Panc1 (cell line): ENCODE measurements at regions not wholly inside any gene's neighbourhood (a gene's known extent, or its start where the extent isn't known, plus 50 kb on each side); places are given as distances from the start of the nearest gene placed in this dataset.

Experiments
- ATAC-seq: fragments of 200-7000 bp; cut with Tn5 transposase; 2 replicates; pipeline ENCODE4 v1.9.1; 2020; ENCODE audit warnings: mild to moderate bottlenecking, moderate library complexity
- BruUV-seq: library from RNA; stranded (reverse); fragments of 400-500 nt; replicated peaks from 2 replicates; lab custom pipeline; 2021; lab: Mats Ljungman, UMichigan
- CTCF ChIA-PET: fragments of 300-600 bp; sonication (Branson Sonifier 250); formaldehyde crosslinking; loops from one replicate; lab custom pipeline; 2022; ENCODE audit warnings: antibody characterized with exemption; lab: Charles Lee
- POLR2A ChIA-PET: fragments of 300-600 bp; sonication (Branson Sonifier 250); formaldehyde crosslinking; loops from one replicate; lab custom pipeline; 2022; ENCODE audit warnings: antibody characterized with exemption; lab: Charles Lee
- DNase-seq: peaks from one replicate; pipeline ENCODE4 v3.0.0-alpha.2; 2010; ENCODE audit warnings: low read depth, low spot score
- H3K27ac ChIP-seq: 2 replicates; pipeline ENCODE4 v1.5.1; 2011; ENCODE audit warnings: mild to moderate bottlenecking, low read length, inconsistent platforms
- H3K27me3 ChIP-seq: fragments of 200-500 bp; sonication (Bioruptor generic); 2 replicates; pipeline ENCODE4 v1.6.0; 2014; ENCODE audit warnings: low read length, inconsistent platforms; ENCODE audit not compliant: control insufficient read depth, insufficient read depth
- H3K36me3 ChIP-seq: fragments of 200-500 bp; sonication (Bioruptor generic); 2 replicates; pipeline ENCODE4 v1.5.1; 2014; ENCODE audit warnings: inconsistent platforms, mild to moderate bottlenecking, low read length, moderate library complexity; ENCODE audit not compliant: control insufficient read depth, insufficient read depth
- H3K4me1 ChIP-seq: 2 replicates; pipeline ENCODE4 v1.5.1; 2011; ENCODE audit warnings: inconsistent platforms, mild to moderate bottlenecking, low read length, moderate library complexity; ENCODE audit not compliant: control insufficient read depth, insufficient read depth
- H3K4me3 ChIP-seq, 2 experiments: 2 replicates each; pipeline ENCODE4 v1.5.1; 2011 to 2012; ENCODE audit warnings: low read depth in 2 of 2, low read length in 2 of 2, mild to moderate bottlenecking in 2 of 2, inconsistent platforms in 1 of 2, moderate library complexity in 1 of 2
- H3K9me3 ChIP-seq: fragments of 200-500 bp; sonication (Bioruptor generic); 2 replicates; pipeline ENCODE4 v1.5.1; 2014; ENCODE audit warnings: low read depth, mild to moderate bottlenecking, inconsistent platforms, low read length, moderate library complexity; ENCODE audit not compliant: control insufficient read depth, insufficient read depth
- POLR2AphosphoS5 ChIP-seq: IDR thresholded peaks from 2 replicates; pipeline ENCODE4 v1.6.1; 2012; ENCODE audit warnings: mild to moderate bottlenecking, low read depth, low read length, moderate library complexity
- SIN3A ChIP-seq: IDR thresholded peaks from 2 replicates; pipeline ENCODE4 v1.6.1; 2012; ENCODE audit warnings: low read depth, mild to moderate bottlenecking, low read length, moderate library complexity, borderline replicate concordance; ENCODE audit not compliant: insufficient read depth
- TCF7L2 ChIP-seq: IDR thresholded peaks from 2 replicates; pipeline ENCODE4 v1.6.1; 2011; ENCODE audit warnings: mild to moderate bottlenecking, low read depth, low read length, inconsistent platforms
- in situ Hi-C: cut with HindIII; loops from 2 replicates; pipeline ENCODE4 v1.10.0; 2016; ENCODE audit warnings: low sequenced_read_pairs, low pct_unique_long_range_greater_than_20kb
- intact Hi-C: fragments of 100-400 bp; cut with micrococcal nuclease; formaldehyde crosslinking; loops from one replicate; pipeline ENCODE4 v1.10.0; 2022; ENCODE audit not compliant: unreplicated experiment
- TF ChIP-seq, protein P1 (sequence below), 2 experiments: IDR thresholded peaks; 2 replicates each; pipeline ENCODE4 v1.6.1; 2011 to 2012; ENCODE audit warnings: low read depth in 2 of 2, control low read depth in 1 of 2, low read length in 1 of 2, mild to moderate bottlenecking in 1 of 2, moderate library complexity in 1 of 2; ENCODE audit not compliant: insufficient read depth in 1 of 2
- TF ChIP-seq, protein P2 (sequence below): fragments of 450-650 bp; IDR thresholded peaks from 2 replicates; pipeline ENCODE4 v1.5.1; 2017; ENCODE audit warnings: mild to moderate bottlenecking

DNA sequence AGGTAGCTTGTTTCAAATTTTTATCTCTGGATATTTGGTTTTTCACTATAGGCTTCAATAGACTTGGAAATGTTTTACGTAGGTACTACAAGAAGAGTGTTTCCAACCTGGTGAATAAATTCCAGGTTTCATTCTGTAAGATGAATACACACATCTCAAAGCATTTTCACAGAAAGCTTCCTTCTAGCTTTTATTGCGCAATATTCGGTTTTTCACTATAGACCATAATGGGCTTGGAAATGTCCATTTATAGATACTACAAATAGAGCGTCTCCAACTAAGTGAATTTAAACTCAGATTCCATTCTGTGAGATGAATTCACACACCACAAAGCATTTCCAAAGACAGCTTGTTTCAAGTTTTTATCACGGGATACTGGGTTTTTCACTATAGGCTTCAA lies 857.7 kb upstream of the HS3ST1 start:
- intact Hi-C loops (no loop called here), in situ Hi-C loops (no loop called here)
- Histone ChIP-seq H3K9me3 (no peaks in the 10 kb centered on the region), H3K27ac (no peak overlapping the region), H3K4me3 (no peak overlapping the region), H3K36me3 (no peaks in the 10 kb centered on the region), H3K4me1 (no peaks in the 10 kb centered on the region), H3K27me3 (no peaks in the 10 kb centered on the region)
- no peak for TF ChIP-seq POLR2AphosphoS5
- TF ChIP-seq TCF7L2: no peak
- no peak for TF ChIP-seq SIN3A
- TF ChIP-seq, protein P1, sequence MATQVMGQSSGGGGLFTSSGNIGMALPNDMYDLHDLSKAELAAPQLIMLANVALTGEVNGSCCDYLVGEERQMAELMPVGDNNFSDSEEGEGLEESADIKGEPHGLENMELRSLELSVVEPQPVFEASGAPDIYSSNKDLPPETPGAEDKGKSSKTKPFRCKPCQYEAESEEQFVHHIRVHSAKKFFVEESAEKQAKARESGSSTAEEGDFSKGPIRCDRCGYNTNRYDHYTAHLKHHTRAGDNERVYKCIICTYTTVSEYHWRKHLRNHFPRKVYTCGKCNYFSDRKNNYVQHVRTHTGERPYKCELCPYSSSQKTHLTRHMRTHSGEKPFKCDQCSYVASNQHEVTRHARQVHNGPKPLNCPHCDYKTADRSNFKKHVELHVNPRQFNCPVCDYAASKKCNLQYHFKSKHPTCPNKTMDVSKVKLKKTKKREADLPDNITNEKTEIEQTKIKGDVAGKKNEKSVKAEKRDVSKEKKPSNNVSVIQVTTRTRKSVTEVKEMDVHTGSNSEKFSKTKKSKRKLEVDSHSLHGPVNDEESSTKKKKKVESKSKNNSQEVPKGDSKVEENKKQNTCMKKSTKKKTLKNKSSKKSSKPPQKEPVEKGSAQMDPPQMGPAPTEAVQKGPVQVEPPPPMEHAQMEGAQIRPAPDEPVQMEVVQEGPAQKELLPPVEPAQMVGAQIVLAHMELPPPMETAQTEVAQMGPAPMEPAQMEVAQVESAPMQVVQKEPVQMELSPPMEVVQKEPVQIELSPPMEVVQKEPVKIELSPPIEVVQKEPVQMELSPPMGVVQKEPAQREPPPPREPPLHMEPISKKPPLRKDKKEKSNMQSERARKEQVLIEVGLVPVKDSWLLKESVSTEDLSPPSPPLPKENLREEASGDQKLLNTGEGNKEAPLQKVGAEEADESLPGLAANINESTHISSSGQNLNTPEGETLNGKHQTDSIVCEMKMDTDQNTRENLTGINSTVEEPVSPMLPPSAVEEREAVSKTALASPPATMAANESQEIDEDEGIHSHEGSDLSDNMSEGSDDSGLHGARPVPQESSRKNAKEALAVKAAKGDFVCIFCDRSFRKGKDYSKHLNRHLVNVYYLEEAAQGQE (IDR thresholded peaks at IDR 0.05; ENCODE audit: insufficient read depth in 1 of 2, low read depth in 2 of 2, low read length in 1 of 2): no peak
- TF ChIP-seq, protein P2, sequence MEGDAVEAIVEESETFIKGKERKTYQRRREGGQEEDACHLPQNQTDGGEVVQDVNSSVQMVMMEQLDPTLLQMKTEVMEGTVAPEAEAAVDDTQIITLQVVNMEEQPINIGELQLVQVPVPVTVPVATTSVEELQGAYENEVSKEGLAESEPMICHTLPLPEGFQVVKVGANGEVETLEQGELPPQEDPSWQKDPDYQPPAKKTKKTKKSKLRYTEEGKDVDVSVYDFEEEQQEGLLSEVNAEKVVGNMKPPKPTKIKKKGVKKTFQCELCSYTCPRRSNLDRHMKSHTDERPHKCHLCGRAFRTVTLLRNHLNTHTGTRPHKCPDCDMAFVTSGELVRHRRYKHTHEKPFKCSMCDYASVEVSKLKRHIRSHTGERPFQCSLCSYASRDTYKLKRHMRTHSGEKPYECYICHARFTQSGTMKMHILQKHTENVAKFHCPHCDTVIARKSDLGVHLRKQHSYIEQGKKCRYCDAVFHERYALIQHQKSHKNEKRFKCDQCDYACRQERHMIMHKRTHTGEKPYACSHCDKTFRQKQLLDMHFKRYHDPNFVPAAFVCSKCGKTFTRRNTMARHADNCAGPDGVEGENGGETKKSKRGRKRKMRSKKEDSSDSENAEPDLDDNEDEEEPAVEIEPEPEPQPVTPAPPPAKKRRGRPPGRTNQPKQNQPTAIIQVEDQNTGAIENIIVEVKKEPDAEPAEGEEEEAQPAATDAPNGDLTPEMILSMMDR: no peak
- ChIA-PET POLR2A (no interaction called here), CTCF (no interaction called here)
- no TSS peak for BruUV-seq
- DNase-seq: no peak
- ATAC-seq: no peak

DNA sequence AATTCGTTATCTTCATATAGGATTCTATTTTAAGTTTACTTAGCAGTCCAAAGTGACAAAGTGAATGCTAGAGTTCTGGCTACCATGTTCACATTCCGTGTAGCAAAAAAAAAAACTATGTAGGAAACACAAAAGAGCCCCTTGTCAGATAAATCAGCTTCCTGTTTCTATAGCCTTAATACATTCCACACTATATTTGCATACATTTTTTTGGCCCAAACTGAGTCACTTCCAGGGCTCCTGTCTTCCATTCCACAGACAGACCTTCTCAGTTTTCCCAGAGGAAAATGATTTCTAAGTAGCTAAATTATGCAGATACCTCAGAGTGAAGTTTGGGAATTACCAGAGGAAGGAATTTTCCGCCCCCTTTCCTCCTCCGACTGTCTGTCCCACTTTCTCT lies 841.9 kb upstream of the HS3ST1 start:
- no peak overlapping the region for H3K27ac ChIP-seq
- POLR2A ChIA-PET: no interaction called here
- intact Hi-C loops (no loop called here), in situ Hi-C loops (no loop called here)
- CTCF ChIA-PET: no interaction called here
- ATAC-seq: no peak
- TF ChIP-seq TCF7L2: no peak
- TF ChIP-seq, protein P2: no peak
- TF ChIP-seq POLR2AphosphoS5: no peak
- TF ChIP-seq SIN3A: no peak
- TF ChIP-seq, protein P1 (IDR thresholded peaks at IDR 0.05; ENCODE audit: insufficient read depth in 1 of 2, low read depth in 2 of 2, low read length in 1 of 2): no peak
- no peaks in the 10 kb centered on the region for H3K27me3 ChIP-seq
- no peaks in the 10 kb centered on the region for H3K4me1 ChIP-seq
- no peaks in the 10 kb centered on the region for H3K36me3 ChIP-seq
- no TSS peak for BruUV-seq
- no peak for DNase-seq
- no peak overlapping the region for H3K4me3 ChIP-seq
- no peaks in the 10 kb centered on the region for H3K9me3 ChIP-seq
